ENCODE measurements at regions not wholly inside any gene's neighbourhood (a gene's known extent, or its start where the extent isn't known, plus 50 kb on each side); places are given as distances from the start of the nearest gene placed in this dataset.

DNA sequence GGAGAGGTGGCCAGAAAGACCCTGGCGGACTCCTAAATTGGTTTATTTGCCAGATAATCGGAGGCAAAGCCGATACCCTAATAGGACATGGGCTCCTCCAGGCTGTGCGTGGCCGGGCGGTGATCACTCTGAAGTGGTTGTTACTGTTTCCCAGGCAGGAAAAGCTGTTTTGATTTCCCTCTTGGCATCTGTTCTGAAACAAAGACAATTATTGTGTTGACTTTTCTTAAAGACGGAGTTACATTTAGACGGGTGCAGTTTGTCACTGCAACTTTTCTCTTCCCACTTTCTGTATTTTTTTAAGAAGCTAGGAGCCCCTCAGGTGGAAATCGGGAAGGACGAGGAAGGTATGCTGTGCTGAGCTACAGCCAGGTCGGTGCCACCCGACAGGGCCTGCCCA lies 1288.4 kb downstream of the BRD1 start:
- TF ChIP-seq, protein P1, sequence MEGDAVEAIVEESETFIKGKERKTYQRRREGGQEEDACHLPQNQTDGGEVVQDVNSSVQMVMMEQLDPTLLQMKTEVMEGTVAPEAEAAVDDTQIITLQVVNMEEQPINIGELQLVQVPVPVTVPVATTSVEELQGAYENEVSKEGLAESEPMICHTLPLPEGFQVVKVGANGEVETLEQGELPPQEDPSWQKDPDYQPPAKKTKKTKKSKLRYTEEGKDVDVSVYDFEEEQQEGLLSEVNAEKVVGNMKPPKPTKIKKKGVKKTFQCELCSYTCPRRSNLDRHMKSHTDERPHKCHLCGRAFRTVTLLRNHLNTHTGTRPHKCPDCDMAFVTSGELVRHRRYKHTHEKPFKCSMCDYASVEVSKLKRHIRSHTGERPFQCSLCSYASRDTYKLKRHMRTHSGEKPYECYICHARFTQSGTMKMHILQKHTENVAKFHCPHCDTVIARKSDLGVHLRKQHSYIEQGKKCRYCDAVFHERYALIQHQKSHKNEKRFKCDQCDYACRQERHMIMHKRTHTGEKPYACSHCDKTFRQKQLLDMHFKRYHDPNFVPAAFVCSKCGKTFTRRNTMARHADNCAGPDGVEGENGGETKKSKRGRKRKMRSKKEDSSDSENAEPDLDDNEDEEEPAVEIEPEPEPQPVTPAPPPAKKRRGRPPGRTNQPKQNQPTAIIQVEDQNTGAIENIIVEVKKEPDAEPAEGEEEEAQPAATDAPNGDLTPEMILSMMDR (IDR thresholded peaks at IDR 0.05; ENCODE audit: low read length) = no peak
- no peak for TF ChIP-seq EZH2 (optimal IDR thresholded peaks at IDR 0.05; ENCODE audit: low read depth, low read length)

All from MM.1S (cell line).